HFFc6 (cell line): ENCODE measurements at regions not wholly inside any gene's neighbourhood (a gene's known extent, or its start where the extent isn't known, plus 50 kb on each side); places are given as distances from the start of the nearest gene placed in this dataset.

Experiments
- DNase-seq: peaks from one replicate; pipeline ENCODE4 v3.0.0-alpha.2; 2018
- H3K27ac Mint-ChIP-seq: 2 replicates; pipeline ENCODE4 v1.8.0; 2020; ENCODE audit warnings: mild to moderate bottlenecking, mixed read lengths
- H3K27me3 Mint-ChIP-seq: 2 replicates; pipeline ENCODE4 v1.8.0; 2021; ENCODE audit warnings: mild to moderate bottlenecking, moderate library complexity, mixed read lengths; ENCODE audit not compliant: insufficient read depth
- H3K36me3 Mint-ChIP-seq: 2 replicates; pipeline ENCODE4 v1.8.0; 2021; ENCODE audit warnings: low read depth, mixed read lengths
- H3K4me1 Mint-ChIP-seq: 2 replicates; pipeline ENCODE4 v1.8.0; 2020; ENCODE audit warnings: low read depth, mixed read lengths
- H3K4me3 Mint-ChIP-seq: 2 replicates; pipeline ENCODE4 v1.8.0; 2020; ENCODE audit warnings: mild to moderate bottlenecking, moderate library complexity, mixed read lengths
- H3K9me3 Mint-ChIP-seq: 2 replicates; pipeline ENCODE4 v1.8.0; 2020; ENCODE audit warnings: mild to moderate bottlenecking, mixed read lengths
- CTCF ChIP-seq: fragments of 200-600 bp; sonication (generic); IDR thresholded peaks from 2 replicates; pipeline ENCODE4 v1.5.0; 2021; ENCODE audit warnings: antibody characterized with exemption, mild to moderate bottlenecking

- Mint-ChIP-seq H3K27ac (no peak overlapping the region), H3K27me3 (no peaks in the 10 kb centered on the region; the same call in 1 of the 2 replicates), H3K36me3 (no peaks in the 10 kb centered on the region), H3K4me3 (no peak overlapping the region), H3K9me3 (peaks cover 59% of the 10 kb centered on the region), H3K4me1 (no peaks in the 10 kb centered on the region)
- DNase-seq: no peak
- TF ChIP-seq CTCF: no peak
These were observed 552.1 kb downstream of the DCDC2C start for GRCh38 chr2:4255491-4255890.

GRCh38 chr2:4256351-4256750, 553.0 kb downstream of the DCDC2C start:
- Mint-ChIP-seq H3K9me3 (peaks cover 61% of the 10 kb centered on the region), H3K4me3 (no peak overlapping the region), H3K27me3 (no peaks in the 10 kb centered on the region; the same call in 1 of the 2 replicates), H3K27ac (no peak overlapping the region), H3K4me1 (no peaks in the 10 kb centered on the region), H3K36me3 (no peaks in the 10 kb centered on the region)
- no peak for DNase-seq
- no peak for TF ChIP-seq CTCF

GRCh38 chr2:4258563-4258962, 555.2 kb downstream of the DCDC2C start:
- Mint-ChIP-seq H3K27ac (no peak overlapping the region), H3K27me3 (no peaks in the 10 kb centered on the region; the same call in 1 of the 2 replicates), H3K4me3 (no peak overlapping the region), H3K9me3 (peaks cover 57% of the 10 kb centered on the region), H3K36me3 (no peaks in the 10 kb centered on the region), H3K4me1 (no peaks in the 10 kb centered on the region)
- no peak for TF ChIP-seq CTCF
- no peak for DNase-seq

- Mint-ChIP-seq H3K27ac (no peak overlapping the region), H3K9me3 (peaks cover 29% of the 10 kb centered on the region), H3K36me3 (no peaks in the 10 kb centered on the region), H3K4me1 (no peaks in the 10 kb centered on the region), H3K27me3 (no peaks in the 10 kb centered on the region), H3K4me3 (no peak overlapping the region)
- DNase-seq: no peak
- TF ChIP-seq CTCF: no peak
These were observed 562.6 kb downstream of the DCDC2C start for GRCh38 chr2:4265936-4266335.

GRCh38 chr2:4269885-4270284, 566.5 kb downstream of the DCDC2C start:
- no peaks in the 10 kb centered on the region for H3K36me3 Mint-ChIP-seq
- H3K4me3 Mint-ChIP-seq: no peak overlapping the region
- H3K27me3 Mint-ChIP-seq: no peaks in the 10 kb centered on the region; the same call in 1 of the 2 replicates
- no peak for DNase-seq
- H3K27ac Mint-ChIP-seq: no peak overlapping the region
- H3K9me3 Mint-ChIP-seq: peaks cover 23% of the 10 kb centered on the region
- TF ChIP-seq CTCF: no peak
- no peaks in the 10 kb centered on the region for H3K4me1 Mint-ChIP-seq

GRCh38 chr2:4272261-4272858, 569.0 kb downstream of the DCDC2C start:
- Mint-ChIP-seq H3K4me1 (no peaks in the 10 kb centered on the region), H3K27ac (no peak overlapping the region), H3K27me3 (no peaks in the 10 kb centered on the region; the same call in 1 of the 2 replicates), H3K36me3 (no peaks in the 10 kb centered on the region), H3K9me3 (peaks cover 32% of the 10 kb centered on the region), H3K4me3 (no peak overlapping the region)
- TF ChIP-seq CTCF: no peak
- no peak for DNase-seq
